Motor neuron (in vitro differentiated cells): ENCODE measurements at regions not wholly inside any gene's neighbourhood (a gene's known extent, or its start where the extent isn't known, plus 50 kb on each side); places are given as distances from the start of the nearest gene placed in this dataset.
A peak's percentile ranks its signal among the peaks of the same experiment; 100 is the strongest.

ENCODE experiments used
- ATAC-seq, 8 experiments: fragments of 200-7000 bp; cut with Tn5 transposase; replicated peaks in 6 of 8; 2 replicates each; pipeline ENCODE4 v1.8.0; 2021; ENCODE audit warnings: mild to moderate bottlenecking in 8 of 8, moderate library complexity in 8 of 8
- H3K27ac ChIP-seq, 2 donors: fragments of 250-450 bp; sonication (Bioruptor Pico); 2 replicates each; pipeline ENCODE4 v1.9.0; 2021; ENCODE audit warnings: antibody characterized with exemption in 2 of 2, mild to moderate bottlenecking in 2 of 2, moderate library complexity in 1 of 2
- H3K4me1 ChIP-seq, 2 donors: fragments of 250-450 bp; sonication (Bioruptor Pico); replicated peaks in 1 of 2; 2 replicates each; pipeline ENCODE4 v1.6.1; 2021; ENCODE audit warnings: antibody characterized with exemption in 2 of 2, mild to moderate bottlenecking in 2 of 2, moderate library complexity in 1 of 2
- H3K4me3 ChIP-seq, 5 donors: fragments of 250-450 bp; sonication (Bioruptor Pico); 2 replicates each; pipeline ENCODE4 v1.9.0; 2021; ENCODE audit warnings: antibody characterized with exemption in 5 of 5, mild to moderate bottlenecking in 5 of 5, moderate library complexity in 4 of 5
- WGBS, 10 experiments: fragments of 450-650 bp; shearing (Covaris generic); methylation state at CpG; one replicate each; pipeline ENCODE4 v1.0.0; 2022; 5-methylcytosine and 5-hydroxymethylcytosine counted together
- in situ Hi-C, 9 experiments: fragments of 400-800 bp; cut with MboI; loops; one replicate each; pipeline ENCODE4 v1.15.0; 2021; ENCODE audit warnings: low sequenced_read_pairs in 9 of 9, low pct_unique_long_range_greater_than_20kb in 2 of 9; ENCODE audit not compliant: unreplicated experiment in 9 of 9

DNA sequence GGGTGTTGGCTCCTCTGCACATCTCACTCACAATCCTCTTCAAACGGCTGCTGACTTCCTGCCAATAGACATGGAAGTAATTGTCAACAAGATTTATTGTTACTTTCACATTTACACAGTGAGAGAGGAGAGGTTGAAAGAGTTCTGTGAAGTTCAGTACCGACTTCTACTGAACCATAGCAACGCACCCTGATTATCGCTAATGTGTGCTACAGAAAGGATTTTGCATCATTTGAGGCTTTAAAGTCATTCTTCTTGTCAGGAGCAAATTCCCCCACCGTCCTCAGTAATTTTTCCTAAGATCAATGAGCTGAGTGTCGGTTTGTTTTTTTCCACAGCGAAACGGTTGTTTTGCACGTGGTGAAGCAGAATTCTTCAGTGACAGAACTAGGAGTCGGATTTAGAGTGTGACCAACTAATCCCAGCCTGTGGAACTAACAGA, 361.0 kb downstream of the ADGRL2 start:
- ATAC-seq, result peak; percentile 31 to 95 (median 84)
- in situ Hi-C loops, result no loop called here
- Histone ChIP-seq H3K27ac (peak overlapping the region in 1 of 2 donors; percentile 57), H3K4me1 (peaks cover 20 to 24% of the 10 kb centered on the region in 2 donors), H3K4me3 (peak overlapping the region in 1 of 5 donors; percentile 1)
- WGBS, 10 experiments, result 0 to 7% (median 3%) methylated on average over 3 to 10 of the region's 10 CpGs; no CpG with 5 or more reads in 2 of the 10 experiments

DNA sequence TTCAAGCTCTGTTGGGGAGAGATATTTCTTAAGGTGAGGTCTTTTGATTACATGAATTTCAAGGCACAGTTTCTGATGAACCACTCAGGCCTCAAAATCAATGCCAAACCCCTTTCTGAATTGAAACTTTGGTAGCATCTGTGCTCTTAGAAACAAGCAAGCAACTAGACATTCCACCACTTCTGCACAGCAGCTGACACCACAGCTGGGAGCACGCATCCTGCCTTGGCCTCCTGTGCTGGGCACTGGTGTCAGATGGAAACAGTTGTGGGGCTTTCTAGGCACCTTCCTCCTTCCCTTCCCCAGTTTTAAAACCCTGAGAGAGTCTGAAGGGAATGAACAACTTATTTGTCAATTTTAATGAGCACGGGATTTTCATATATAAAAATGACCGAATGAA, 360.2 kb downstream of the ADGRL2 start:
- peaks cover 20 to 24% of the 10 kb centered on the region in 2 donors for H3K4me1 ChIP-seq
- H3K4me3 ChIP-seq, result no peak overlapping the region
- H3K27ac ChIP-seq, result peak overlapping the region in 1 of 2 donors; percentile 9
- WGBS, 10 experiments, result 0 to 70% (median 61%) methylated on average over 1 to 3 of the region's 3 CpGs
- no peak for ATAC-seq
- in situ Hi-C loops, result no loop called here

DNA sequence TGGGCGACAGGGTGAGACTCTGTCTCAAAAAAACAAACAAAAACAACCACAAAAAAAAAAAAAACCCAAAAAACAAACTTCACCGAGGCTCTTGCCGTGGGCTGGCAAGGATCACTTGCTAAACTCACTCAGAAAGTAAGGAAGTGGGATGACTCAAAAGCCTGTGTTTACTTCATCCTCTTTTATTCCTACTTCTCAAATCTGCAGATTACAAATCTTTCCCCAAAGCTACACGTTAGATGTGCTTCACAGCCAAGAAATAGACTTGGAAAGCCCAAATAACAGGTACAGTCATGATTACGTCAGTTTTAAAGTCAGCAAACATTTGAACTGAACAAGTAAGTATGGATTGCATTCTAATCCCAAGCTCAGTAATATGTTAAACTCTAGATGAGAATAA, 359.3 kb downstream of the ADGRL2 start:
- in situ Hi-C loops, result no loop called here
- WGBS, 10 experiments, result 10 to 95% (median 83%) methylated on average over 1 to 5 of the region's 5 CpGs; no CpG with 5 or more reads in 1 of the 10 experiments
- peaks cover 20 to 24% of the 10 kb centered on the region in 2 donors for H3K4me1 ChIP-seq
- no peak for ATAC-seq
- no peak overlapping the region for H3K4me3 ChIP-seq
- H3K27ac ChIP-seq, result no peak overlapping the region

DNA sequence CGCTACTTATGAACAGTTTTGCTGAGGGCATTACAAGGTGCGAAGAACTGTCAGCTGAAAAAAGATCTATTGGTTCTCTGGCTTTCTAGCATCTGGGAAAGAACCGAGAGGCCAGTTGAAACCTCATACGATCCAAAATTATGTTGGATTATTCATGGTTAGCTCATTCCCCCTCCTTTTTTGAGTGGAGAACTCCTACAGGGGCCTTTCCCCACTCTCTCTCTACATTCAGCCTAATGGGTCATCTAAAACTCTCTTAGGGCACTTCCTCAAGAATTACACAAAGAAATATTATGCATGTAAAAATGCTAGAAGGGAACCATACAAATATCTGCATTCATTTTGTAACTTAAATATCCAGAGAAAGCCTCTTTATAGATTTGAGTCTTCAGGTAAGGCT, 358.2 kb downstream of the ADGRL2 start:
- Histone ChIP-seq H3K4me1 (peaks cover 29 to 31% of the 10 kb centered on the region in 2 donors), H3K27ac (no peak overlapping the region), H3K4me3 (no peak overlapping the region)
- 29 to 100% (median 92%) methylated on average over 2 to 4 of the region's 4 CpGs; no CpG with 5 or more reads in 2 of the 10 experiments for WGBS, 10 experiments
- in situ Hi-C loops, result no loop called here
- ATAC-seq, result no peak

DNA sequence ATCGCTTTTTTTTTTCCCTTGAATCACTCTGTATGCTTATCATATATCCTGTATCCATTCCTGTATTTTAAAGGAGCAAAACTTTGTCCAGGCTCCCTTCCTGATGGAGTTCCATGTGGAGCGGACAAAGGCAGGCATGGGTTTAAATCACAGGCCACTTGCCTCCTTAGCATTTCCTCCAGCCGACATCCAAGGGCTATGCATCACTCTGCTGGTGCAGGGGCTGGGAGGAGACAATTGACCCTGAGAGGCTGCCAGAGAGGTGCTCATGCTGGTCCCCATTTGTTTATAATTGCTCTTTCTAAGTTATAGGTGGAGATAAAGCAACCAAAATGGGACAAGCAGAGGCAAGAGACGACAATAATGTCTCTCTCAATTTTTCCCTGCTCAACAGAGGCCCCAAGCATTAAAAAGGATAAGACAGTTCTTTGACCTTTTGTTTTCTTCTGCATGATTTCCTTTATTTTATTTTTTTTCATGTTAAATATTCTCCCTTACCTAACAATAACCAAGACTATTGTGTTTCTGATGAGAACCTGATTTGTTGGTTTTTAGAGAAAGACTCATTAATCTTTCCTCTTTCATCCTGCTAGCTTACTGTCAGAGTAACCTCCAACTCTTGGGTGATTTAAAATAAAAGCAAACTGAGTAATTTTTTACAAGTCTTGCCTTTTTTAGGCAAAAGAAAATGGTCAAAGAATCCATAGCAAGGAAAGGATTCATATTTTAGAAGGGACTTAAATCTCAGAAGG, 353.7 kb downstream of the ADGRL2 start:
- Histone ChIP-seq H3K4me1 (peaks cover 25 to 26% of the 10 kb centered on the region in 2 donors), H3K27ac (no peak overlapping the region), H3K4me3 (no peak overlapping the region)
- ATAC-seq, result peak in 5 of 8 experiments; percentile 65 to 97 (median 96)
- in situ Hi-C loops, result no loop called here
- WGBS, 10 experiments, result 25 to 64% (median 39%) methylated on average over 1 to 4 of the region's 4 CpGs; no CpG with 5 or more reads in 1 of the 10 experiments

DNA sequence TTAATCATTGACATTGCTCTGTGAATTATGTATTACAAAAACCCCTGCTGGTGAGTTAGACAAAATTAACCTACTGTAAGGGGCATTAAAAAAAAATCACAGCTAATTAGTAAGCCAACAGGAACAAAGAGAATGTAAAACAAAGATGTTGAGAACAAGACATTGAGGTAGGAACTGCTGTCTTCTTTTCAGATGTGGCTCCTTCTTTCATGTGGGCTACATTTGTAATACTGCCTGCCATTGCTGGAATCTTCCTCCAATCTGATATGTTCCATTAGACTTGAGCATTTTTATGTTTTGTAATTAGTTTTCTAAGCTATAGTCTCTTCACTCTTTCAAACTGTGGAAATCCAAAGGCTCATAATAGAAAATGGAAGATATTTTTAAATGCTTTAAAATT, 353.0 kb downstream of the ADGRL2 start:
- in situ Hi-C loops, result no loop called here
- H3K4me1 ChIP-seq, result peaks cover 25 to 26% of the 10 kb centered on the region in 2 donors
- no peak overlapping the region for H3K4me3 ChIP-seq
- no peak overlapping the region for H3K27ac ChIP-seq
- ATAC-seq, result no peak

DNA sequence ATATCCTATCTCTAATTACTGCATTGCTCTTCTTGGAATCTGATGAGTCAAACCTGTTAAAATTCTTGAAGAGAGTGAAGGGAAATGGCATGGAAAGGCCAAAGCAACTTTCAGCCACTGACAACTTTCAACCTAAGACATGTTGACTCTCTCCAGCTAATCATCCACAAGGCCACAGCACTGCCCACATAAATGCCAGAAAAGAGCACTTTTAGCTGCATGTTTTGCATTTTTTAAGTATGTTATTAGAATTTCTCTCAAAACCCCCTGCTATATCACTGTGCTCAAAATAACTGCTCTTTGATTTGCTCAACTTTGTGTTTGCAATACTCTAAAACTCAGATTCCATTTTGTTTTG, 352.5 kb downstream of the ADGRL2 start:
- ATAC-seq, result no peak
- Histone ChIP-seq H3K4me3 (no peak overlapping the region), H3K27ac (no peak overlapping the region), H3K4me1 (peaks cover 25 to 26% of the 10 kb centered on the region in 2 donors)
- in situ Hi-C loops, result no loop called here

DNA sequence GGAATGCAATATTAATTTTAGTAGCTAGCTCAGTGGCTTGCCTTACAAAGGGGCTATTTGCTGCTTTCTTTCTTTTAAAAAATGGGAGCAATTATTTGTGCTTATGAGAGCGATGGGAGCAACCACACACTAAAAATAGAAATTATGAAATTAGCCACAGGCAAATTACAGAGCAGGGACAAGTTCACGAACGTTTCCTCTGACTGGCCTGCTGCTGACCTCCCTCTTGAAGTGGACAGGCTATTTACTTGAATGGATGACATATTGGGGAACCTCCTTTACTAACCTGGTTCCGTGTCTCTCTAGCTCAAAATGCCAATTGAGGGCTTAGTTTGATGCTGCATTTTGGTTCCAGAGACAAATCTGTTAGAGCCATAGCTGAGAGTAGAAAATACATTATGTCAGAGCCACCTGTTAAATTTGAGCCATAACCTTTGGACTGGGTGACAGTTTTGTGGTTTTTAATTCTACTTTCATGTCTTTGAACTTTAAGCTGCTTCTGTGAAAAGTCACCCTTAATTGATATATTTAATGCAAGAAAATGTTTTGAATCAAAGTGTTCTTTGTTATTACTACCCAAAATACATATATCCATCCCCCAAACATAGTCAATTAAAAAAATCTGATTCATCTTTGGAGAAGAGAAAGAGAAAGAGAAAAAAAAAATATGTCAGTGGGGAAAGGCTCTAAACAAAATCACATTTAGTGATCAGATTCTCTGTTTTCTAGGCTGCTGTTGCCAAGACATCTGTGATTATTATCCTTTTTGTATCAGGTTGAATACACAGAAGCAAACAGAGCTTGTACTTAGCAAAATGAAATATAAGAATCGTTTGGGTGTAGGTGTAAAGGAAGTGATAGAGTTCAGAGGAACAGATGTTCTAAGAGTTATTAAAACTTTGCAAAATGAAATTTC, 351.9 kb downstream of the ADGRL2 start:
- WGBS, 10 experiments, result 0 to 86% (median 56%) methylated on average over 1 to 5 of the region's 5 CpGs
- Histone ChIP-seq H3K4me3 (no peak overlapping the region), H3K27ac (no peak overlapping the region), H3K4me1 (peaks cover 25 to 26% of the 10 kb centered on the region in 2 donors)
- in situ Hi-C loops, result no loop called here
- ATAC-seq, result peak in 1 of 8 experiments; percentile 35

DNA sequence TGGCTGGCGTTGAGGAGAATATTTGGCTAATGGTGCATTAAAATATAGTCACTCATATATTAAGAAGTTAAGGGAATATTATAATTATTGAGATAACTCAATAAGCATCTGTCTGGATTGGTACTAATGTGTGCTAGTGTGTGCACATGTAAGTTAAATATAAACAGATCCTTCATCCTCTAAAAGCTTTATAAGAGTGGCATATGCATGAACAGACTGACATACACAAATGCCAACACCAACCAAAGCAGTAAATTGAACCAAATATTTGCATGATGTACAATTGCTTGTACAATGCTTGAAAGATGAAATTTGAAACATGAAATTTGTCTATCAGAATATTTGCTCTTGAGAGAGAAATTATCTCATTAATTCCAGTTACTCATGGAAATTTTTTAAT, 344.9 kb downstream of the ADGRL2 start:
- Histone ChIP-seq H3K4me1 (peaks cover 7 to 11% of the 10 kb centered on the region in 2 donors), H3K27ac (no peak overlapping the region), H3K4me3 (no peak overlapping the region)
- ATAC-seq, result no peak
- in situ Hi-C loops, result no loop called here
- WGBS, 10 experiments, result 0 to 100% (median 79%) methylated on average over 1 of the region's 1 CpG; no CpG with 5 or more reads in 2 of the 10 experiments

DNA sequence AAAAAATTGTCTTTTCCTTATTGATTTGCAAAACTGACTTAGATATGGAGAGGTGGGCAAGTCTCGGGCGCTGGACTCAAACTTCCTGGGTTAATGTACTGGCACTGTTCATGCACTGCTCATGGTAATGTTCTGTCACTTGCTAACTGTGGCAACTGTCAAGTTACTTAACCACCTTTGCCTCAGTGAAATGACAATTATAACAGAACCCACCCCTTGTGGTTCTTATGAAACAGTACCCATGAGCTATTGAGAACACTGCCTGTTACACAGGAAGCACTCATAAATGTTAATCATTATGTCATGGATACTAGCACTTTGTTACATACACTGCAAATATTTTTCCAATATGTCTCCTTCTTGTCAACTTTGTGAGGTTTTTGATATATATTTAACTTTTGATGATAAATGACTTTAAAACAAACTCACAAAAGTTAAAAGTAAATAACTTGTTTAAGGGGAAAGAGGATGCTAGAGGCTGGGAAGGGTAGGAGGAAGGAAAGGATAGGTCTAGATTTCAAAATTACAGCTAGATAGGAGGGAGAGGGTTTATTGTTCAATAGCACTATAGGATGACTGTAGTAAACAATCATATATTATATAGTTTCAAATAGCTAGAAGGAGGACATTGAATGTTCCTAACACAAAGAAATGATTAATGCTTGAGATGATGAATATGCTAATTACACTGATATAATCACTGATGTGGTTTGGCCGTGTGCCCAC, 342.5 kb downstream of the ADGRL2 start:
- in situ Hi-C loops, result no loop called here
- no peak overlapping the region for H3K4me3 ChIP-seq
- no peak overlapping the region for H3K27ac ChIP-seq
- peaks cover 7 to 11% of the 10 kb centered on the region in 2 donors for H3K4me1 ChIP-seq
- WGBS, 10 experiments, result 0 to 98% (median 82%) methylated on average over 1 to 3 of the region's 3 CpGs; no CpG with 5 or more reads in 1 of the 10 experiments
- no peak for ATAC-seq

DNA sequence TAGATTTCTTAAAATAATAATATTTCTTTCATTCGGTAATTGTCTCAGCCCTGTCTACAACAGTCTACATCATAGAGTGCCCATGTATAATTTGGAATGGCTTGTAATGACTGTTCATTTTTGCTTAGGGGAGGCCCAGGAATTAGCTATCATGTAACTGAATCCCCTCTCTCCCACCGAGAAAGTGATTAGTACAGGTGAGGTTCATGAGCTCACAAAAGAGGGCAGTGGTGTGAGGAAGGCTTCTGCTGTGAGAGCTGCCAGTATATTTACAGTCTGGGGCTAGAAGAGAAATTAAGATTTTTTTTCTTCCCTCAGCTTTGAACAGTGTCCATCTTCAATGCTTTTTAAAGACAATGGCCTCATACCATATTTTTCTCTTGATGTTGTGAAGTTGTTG, 340.7 kb downstream of the ADGRL2 start:
- 0 to 100% (median 71%) methylated on average over 1 to 2 of the region's 2 CpGs; no CpG with 5 or more reads in 1 of the 10 experiments for whole genome bisulfite sequencing, 10 experiments
- in situ Hi-C loops, result no loop called here
- ATAC-seq, result no peak
- Histone ChIP-seq H3K27ac (no peak overlapping the region), H3K4me3 (no peak overlapping the region), H3K4me1 (peaks cover 7 to 11% of the 10 kb centered on the region in 2 donors)

DNA sequence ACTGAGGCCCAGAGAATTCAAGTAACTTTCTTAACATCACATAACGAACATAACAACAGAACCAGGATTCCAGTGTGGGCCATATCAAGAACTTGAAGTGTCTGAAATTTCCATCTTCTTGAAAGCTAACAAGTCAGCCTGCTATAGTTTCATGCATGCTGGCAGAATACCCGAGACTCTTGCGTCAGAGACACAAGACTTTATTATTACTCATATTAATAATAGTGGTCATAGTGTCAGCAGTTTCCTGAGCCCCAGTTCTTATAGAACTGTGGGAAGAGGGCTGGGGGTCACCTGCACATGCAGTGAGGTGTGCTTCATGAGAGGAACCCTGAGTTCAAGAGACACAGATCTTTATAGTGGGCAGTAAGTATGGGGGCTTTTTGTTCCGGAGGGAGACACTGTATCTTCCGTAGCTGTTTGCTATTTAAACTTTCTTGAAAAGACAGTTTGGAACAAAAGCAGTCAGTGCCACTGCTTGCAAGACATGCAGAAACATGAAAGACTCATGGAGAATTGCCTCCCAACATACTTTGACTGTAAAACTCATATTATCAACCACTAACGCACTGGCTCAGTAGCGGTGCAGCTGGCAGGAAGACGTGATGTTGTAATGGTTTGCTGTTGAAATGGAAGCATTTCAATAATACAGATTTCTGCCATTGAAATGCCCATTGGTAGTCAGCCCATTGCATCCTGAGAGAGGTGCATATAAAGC, 339.2 kb downstream of the ADGRL2 start:
- H3K4me1 ChIP-seq, result peaks cover 7 to 11% of the 10 kb centered on the region in 2 donors
- no peak overlapping the region for H3K27ac ChIP-seq
- H3K4me3 ChIP-seq, result no peak overlapping the region
- in situ Hi-C loops, result no loop called here
- no peak for ATAC-seq
- 49 to 100% (median 96%) methylated on average over 2 to 8 of the region's 8 CpGs; no CpG with 5 or more reads in 1 of the 10 experiments for WGBS, 10 experiments
